Chondrocyte (in vitro differentiated cells): ENCODE measurements at regions not wholly inside any gene's neighbourhood (a gene's known extent, or its start where the extent isn't known, plus 50 kb on each side); places are given as distances from the start of the nearest gene placed in this dataset.

Experiments
- DNase-seq: peaks from one replicate; pipeline ENCODE4 v3.0.0; 2021; ENCODE audit warnings: mixed read lengths, low spot score
- H3K27ac Mint-ChIP-seq: one replicate; pipeline ENCODE4 v1.8.0; 2021; ENCODE audit warnings: mild to moderate bottlenecking, moderate library complexity, mixed read lengths; ENCODE audit not compliant: unreplicated experiment
- H3K27me3 Mint-ChIP-seq: 2 replicates; pipeline ENCODE4 v1.8.0; 2021; ENCODE audit warnings: low read depth, mixed read lengths
- H3K36me3 Mint-ChIP-seq: 2 replicates; pipeline ENCODE4 v1.8.0; 2021; ENCODE audit warnings: low read depth, mixed read lengths
- H3K4me1 Mint-ChIP-seq: 2 replicates; pipeline ENCODE4 v1.8.0; 2021; ENCODE audit warnings: low read depth, mild to moderate bottlenecking, mixed read lengths
- H3K4me3 Mint-ChIP-seq: one replicate; pipeline ENCODE4 v1.8.0; 2021; ENCODE audit warnings: mild to moderate bottlenecking, moderate library complexity, mixed read lengths; ENCODE audit not compliant: unreplicated experiment
- H3K9me3 Mint-ChIP-seq: 2 replicates; pipeline ENCODE4 v1.8.0; 2021; ENCODE audit warnings: low read depth, mixed read lengths
- CTCF ChIP-seq: fragments of 200-600 bp; sonication (generic); IDR thresholded peaks from 2 replicates; pipeline ENCODE4 v1.5.0; 2021; ENCODE audit warnings: antibody characterized with exemption, mild to moderate bottlenecking, moderate library complexity

GRCh38 chr20:24407151-24407550, 62.3 kb upstream of the SYNDIG1 start:
- no peak overlapping the region for H3K27ac Mint-ChIP-seq
- TF ChIP-seq CTCF = no peak
- peaks cover 32% of the 10 kb centered on the region for H3K4me1 Mint-ChIP-seq
- DNase-seq = no peak
- H3K36me3 Mint-ChIP-seq = no peaks in the 10 kb centered on the region
- H3K27me3 Mint-ChIP-seq = peaks cover 14% of the 10 kb centered on the region
- no peak overlapping the region for H3K4me3 Mint-ChIP-seq
- peaks cover 3% of the 10 kb centered on the region for H3K9me3 Mint-ChIP-seq

- Mint-ChIP-seq H3K9me3 (peaks cover 3% of the 10 kb centered on the region), H3K4me3 (no peak overlapping the region), H3K4me1 (peaks cover 32% of the 10 kb centered on the region), H3K27ac (no peak overlapping the region), H3K27me3 (peaks cover 14% of the 10 kb centered on the region), H3K36me3 (no peaks in the 10 kb centered on the region)
- no peak for DNase-seq
- TF ChIP-seq CTCF = no peak
Observed at GRCh38 chr20:24406750-24407149, 62.7 kb upstream of the SYNDIG1 start.

GRCh38 chr20:24406251-24406650, 63.2 kb upstream of the SYNDIG1 start:
- H3K9me3 Mint-ChIP-seq = peaks cover 3% of the 10 kb centered on the region
- H3K27me3 Mint-ChIP-seq = peaks cover 14% of the 10 kb centered on the region
- no peak overlapping the region for H3K4me3 Mint-ChIP-seq
- DNase-seq = no peak
- no peak overlapping the region for H3K27ac Mint-ChIP-seq
- H3K36me3 Mint-ChIP-seq = no peaks in the 10 kb centered on the region
- H3K4me1 Mint-ChIP-seq = peaks cover 28% of the 10 kb centered on the region
- TF ChIP-seq CTCF = no peak

GRCh38 chr20:24405810-24406209, 63.6 kb upstream of the SYNDIG1 start:
- no peak for TF ChIP-seq CTCF
- Mint-ChIP-seq H3K36me3 (peaks cover 1% of the 10 kb centered on the region), H3K4me3 (no peak overlapping the region), H3K9me3 (peaks cover 7% of the 10 kb centered on the region), H3K27ac (no peak overlapping the region), H3K4me1 (peaks cover 26% of the 10 kb centered on the region), H3K27me3 (peaks cover 17% of the 10 kb centered on the region)
- DNase-seq = no peak

- Mint-ChIP-seq H3K27ac (no peak overlapping the region), H3K4me3 (no peak overlapping the region), H3K4me1 (peaks cover 26% of the 10 kb centered on the region), H3K36me3 (peaks cover 4% of the 10 kb centered on the region), H3K9me3 (peaks cover 24% of the 10 kb centered on the region), H3K27me3 (peaks cover 23% of the 10 kb centered on the region)
- TF ChIP-seq CTCF = no peak
- no peak for DNase-seq
Observed at GRCh38 chr20:24403406-24403805, 66.0 kb upstream of the SYNDIG1 start.
